Prostate gland (tissue), 2 donors: ENCODE measurements at regions not wholly inside any gene's neighbourhood (a gene's known extent, or its start where the extent isn't known, plus 50 kb on each side); places are given as distances from the start of the nearest gene placed in this dataset.

Experiments
- DNase-seq: peaks from one replicate; pipeline ENCODE4 v3.0.0-alpha.2; 2019; ENCODE audit warnings: low spot score
- H3K27ac ChIP-seq, 2 donors: fragments of 200-600 bp; sonication (generic); 2 replicates each; pipeline ENCODE4 v1.5.1; 2017 to 2019
- H3K27me3 ChIP-seq: fragments of 200-600 bp; sonication (generic); replicated peaks from 2 replicates; pipeline ENCODE4 v1.5.1; 2019; ENCODE audit not compliant: insufficient read depth
- H3K36me3 ChIP-seq, 2 donors: fragments of 200-600 bp; sonication (generic); 1 replicate in 1 of 2; 2 replicates in 1 of 2; pipeline versions ENCODE4 v1.5.1 to v1.8.1; 2017 to 2019
- H3K4me1 ChIP-seq: fragments of 200-600 bp; sonication (generic); replicated peaks from 2 replicates; pipeline ENCODE4 v1.5.1; 2019
- H3K4me3 ChIP-seq, 2 donors: fragments of 200-600 bp; sonication (generic); 2 replicates each; pipeline ENCODE4 v1.5.1; 2017 to 2019
- H3K9me3 ChIP-seq: fragments of 200-600 bp; sonication (generic); 2 replicates; pipeline ENCODE4 v1.5.1; 2017
- CTCF ChIP-seq, 4 experiments: fragments of 200-600 bp in 2 of 4; fragments of 450-650 bp in 2 of 4; sonication (generic) in 2 of 4; IDR thresholded peaks; 1 replicate in 3 of 4; 2 replicates in 1 of 4; pipeline ENCODE4 v1.5.1; 2016 to 2019; ENCODE audit warnings: antibody characterized with exemption in 4 of 4, mild to moderate bottlenecking in 2 of 4, moderate library complexity in 2 of 4
- POLR2A ChIP-seq: fragments of 450-650 bp; IDR thresholded peaks from one replicate; pipeline ENCODE4 v1.6.1; 2016; ENCODE audit warnings: antibody characterized with exemption, mild to moderate bottlenecking
- POLR2AphosphoS5 ChIP-seq: sonication (generic); formaldehyde crosslinking; IDR thresholded peaks from one replicate; pipeline ENCODE4 v1.6.1; 2017; ENCODE audit warnings: antibody characterized with exemption
- WGBS: methylation state at CpG from one replicate; pipeline ENCODE4 v1.1.5; 2018; 5-methylcytosine and 5-hydroxymethylcytosine counted together
- intact Hi-C: fragments of 100-400 bp; cut with DNase I; formaldehyde crosslinking; loops from one replicate; pipeline ENCODE4 v1.14.2; 2022

- WGBS = 96% methylated on average over 13 of the region's 13 CpGs
- no peaks in the 10 kb centered on the region for H3K4me1 ChIP-seq
- intact Hi-C loops = no loop called here
- no peaks in the 10 kb centered on the region for H3K27me3 ChIP-seq
- H3K9me3 ChIP-seq = no peaks in the 10 kb centered on the region
- TF ChIP-seq CTCF (IDR thresholded peaks at IDR 0.05) (no peak), POLR2AphosphoS5 (no peak)
- DNase-seq = no peak
- H3K27ac ChIP-seq = no peak overlapping the region
- H3K36me3 ChIP-seq = no peaks in the 10 kb centered on the region
- no peak overlapping the region for H3K4me3 ChIP-seq
Observed at GRCh38 chr1:235022981-235023710, 105.5 kb downstream of the TOMM20 start.

GRCh38 chr1:235022341-235022980 lies 106.2 kb downstream of the TOMM20 start:
- 37% methylated on average over 12 of the region's 12 CpGs for WGBS
- peak overlapping the region in 1 of 2 donors; percentile 12 for H3K27ac ChIP-seq

GRCh38 chr1:235021815-235022214 lies 106.8 kb downstream of the TOMM20 start:
- no peaks in the 10 kb centered on the region for H3K4me1 ChIP-seq
- WGBS = 66% methylated on average over 7 of the region's 7 CpGs
- H3K36me3 ChIP-seq = no peaks in the 10 kb centered on the region
- no peak overlapping the region for H3K4me3 ChIP-seq
- H3K27ac ChIP-seq = peak overlapping the region in 1 of 2 donors; percentile 12
- intact Hi-C loops = no loop called here
- TF ChIP-seq POLR2A = no peak
- no peak for TF ChIP-seq CTCF (IDR thresholded peaks at IDR 0.05)
- TF ChIP-seq POLR2AphosphoS5 = no peak
- H3K27me3 ChIP-seq = no peaks in the 10 kb centered on the region
- no peak for DNase-seq
- no peaks in the 10 kb centered on the region for H3K9me3 ChIP-seq

More at GRCh38 chr1:235022341-235022980, 106.2 kb downstream of the TOMM20 start:
- no peaks in the 10 kb centered on the region for H3K9me3 ChIP-seq
- TF ChIP-seq CTCF (IDR thresholded peaks at IDR 0.05) (no peak), POLR2A (no peak), POLR2AphosphoS5 (no peak)
- no peaks in the 10 kb centered on the region for H3K27me3 ChIP-seq
- no peaks in the 10 kb centered on the region for H3K4me1 ChIP-seq
- no peaks in the 10 kb centered on the region for H3K36me3 ChIP-seq
- no peak for DNase-seq
- intact Hi-C loops = no loop called here
- H3K4me3 ChIP-seq = no peak overlapping the region

- Histone ChIP-seq H3K4me1 (no peaks in the 10 kb centered on the region), H3K4me3 (no peak overlapping the region), H3K9me3 (no peaks in the 10 kb centered on the region), H3K27ac (no peak overlapping the region), H3K27me3 (no peaks in the 10 kb centered on the region), H3K36me3 (no peaks in the 10 kb centered on the region)
- TF ChIP-seq CTCF (IDR thresholded peaks at IDR 0.05) = no peak
- TF ChIP-seq POLR2A = no peak
- no peak for TF ChIP-seq POLR2AphosphoS5
- no peak for DNase-seq
- intact Hi-C loops = no loop called here
- WGBS = 98% methylated on average over 7 of the region's 7 CpGs
Observed at GRCh38 chr1:235021321-235021720, 107.3 kb downstream of the TOMM20 start.

- Histone ChIP-seq H3K36me3 (no peaks in the 10 kb centered on the region), H3K4me1 (no peaks in the 10 kb centered on the region), H3K4me3 (no peak overlapping the region), H3K9me3 (no peaks in the 10 kb centered on the region), H3K27me3 (no peaks in the 10 kb centered on the region), H3K27ac (no peak overlapping the region)
- 98% methylated on average over 4 of the region's 4 CpGs for WGBS
- intact Hi-C loops = no loop called here
- DNase-seq = no peak
- TF ChIP-seq POLR2A (no peak), POLR2AphosphoS5 (no peak), CTCF (IDR thresholded peaks at IDR 0.05) (no peak)
Observed at GRCh38 chr1:235019961-235020360, 108.7 kb downstream of the TOMM20 start.
